H1 (cell line): ENCODE measurements at regions not wholly inside any gene's neighbourhood (a gene's known extent, or its start where the extent isn't known, plus 50 kb on each side); places are given as distances from the start of the nearest gene placed in this dataset.
A peak's percentile ranks its signal among the peaks of the same experiment; 100 is the strongest.

Experiments used
- CTCF ChIA-PET: fragments of 300-600 bp; sonication (Branson Sonifier 250); formaldehyde crosslinking; loops from one replicate; lab custom pipeline; 2021; ENCODE audit not compliant: partially characterized antibody; lab: Charles Lee
- POLR2A ChIA-PET: fragments of 300-600 bp; sonication (Branson Sonifier 250); formaldehyde crosslinking; loops from one replicate; lab custom pipeline; 2021; ENCODE audit warnings: inconsistent platforms; ENCODE audit not compliant: partially characterized antibody; lab: Charles Lee
- DNase-seq, 2 experiments: peaks; one replicate each; pipeline versions ENCODE4 v3.0.0 to v3.0.0-alpha.2; 2010 to 2022; ENCODE audit warnings: low spot score in 2 of 2, low read depth in 1 of 2, mixed read lengths in 1 of 2
- FAIRE-seq: peaks from 2 replicates; lab custom pipeline; 2011; peaks lifted over from hg19 to GRCh38; lab: Jason Lieb, UNC
- H2AFZ ChIP-seq: 2 replicates; pipeline ENCODE4 v1.8.1; 2012; ENCODE audit warnings: low read length, inconsistent platforms
- H2AK5ac ChIP-seq: 2 replicates; pipeline ENCODE4 v1.6.1; 2013; ENCODE audit warnings: low read depth, low read length
- H2BK120ac ChIP-seq: replicated peaks from 2 replicates; pipeline ENCODE3; 2013; ENCODE audit warnings: low read depth, low read length, inconsistent platforms
- H2BK12ac ChIP-seq: 2 replicates; pipeline ENCODE4 v1.6.1; 2013; ENCODE audit warnings: low read depth, low read length
- H2BK15ac ChIP-seq: 2 replicates; pipeline ENCODE4 v1.6.1; 2013; ENCODE audit warnings: low read length
- H2BK20ac ChIP-seq: 2 replicates; pipeline ENCODE4 v1.6.1; 2013; ENCODE audit warnings: low read length
- H2BK5ac ChIP-seq: 2 replicates; pipeline ENCODE4 v1.6.1; 2013; ENCODE audit warnings: low read depth, low read length
- H3K14ac ChIP-seq: 2 replicates; pipeline ENCODE4 v1.6.1; 2013; ENCODE audit warnings: inconsistent platforms; ENCODE audit not compliant: insufficient read length
- H3K18ac ChIP-seq: 2 replicates; pipeline ENCODE4 v1.6.1; 2013; ENCODE audit warnings: low read length; ENCODE audit errors: extremely low read depth
- H3K23ac ChIP-seq: 2 replicates; pipeline ENCODE4 v1.6.1; 2013; ENCODE audit warnings: inconsistent platforms; ENCODE audit not compliant: insufficient read length
- H3K23me2 ChIP-seq: 2 replicates; pipeline ENCODE4 v1.6.1; 2013; ENCODE audit warnings: low read depth, low read length
- H3K27ac ChIP-seq: 2 replicates; pipeline ENCODE4 v1.6.1; 2011; ENCODE audit warnings: low read depth, low read length, inconsistent platforms
- H3K27me3 ChIP-seq, 4 experiments: replicated peaks in 1 of 4; 1 replicate in 1 of 4; 2 replicates in 3 of 4; pipeline versions ENCODE4 v1.6.1 to v1.8.1; 2011 to 2013; ENCODE audit warnings: low read length in 3 of 4, mild to moderate bottlenecking in 3 of 4, inconsistent platforms in 2 of 4, mixed read lengths in 2 of 4, moderate library complexity in 1 of 4; ENCODE audit not compliant: control insufficient read depth in 3 of 4, insufficient read depth in 3 of 4; ENCODE audit errors: extremely low read depth in 1 of 4
- H3K36me3 ChIP-seq, 4 experiments: 2 replicates each; pipeline versions ENCODE4 v1.6.1 to v1.8.1; 2011 to 2013; ENCODE audit warnings: mild to moderate bottlenecking in 4 of 4, low read length in 3 of 4, moderate library complexity in 2 of 4, control low read depth in 1 of 4, inconsistent platforms in 1 of 4; ENCODE audit not compliant: insufficient read depth in 4 of 4, control insufficient read depth in 2 of 4
- H3K4ac ChIP-seq: replicated peaks from 2 replicates; pipeline ENCODE3; 2013; ENCODE audit warnings: low read length, low read depth, mixed read lengths, inconsistent platforms; ENCODE audit not compliant: insufficient read length
- H3K4me1 ChIP-seq, 4 experiments: replicated peaks in 1 of 4; 1 replicate in 1 of 4; 2 replicates in 3 of 4; pipeline versions ENCODE4 v1.6.1 to v1.8.1; 2011 to 2013; ENCODE audit warnings: low read length in 3 of 4, inconsistent platforms in 2 of 4, mixed read lengths in 1 of 4; ENCODE audit not compliant: insufficient read depth in 4 of 4, control insufficient read depth in 3 of 4
- H3K4me2 ChIP-seq, 2 experiments: 2 replicates each; pipeline versions ENCODE4 v1.6.1 to v1.8.1; 2011 to 2013; ENCODE audit warnings: low read depth in 2 of 2, low read length in 2 of 2, control low read depth in 1 of 2, inconsistent platforms in 1 of 2, mild to moderate bottlenecking in 1 of 2; ENCODE audit not compliant: insufficient read depth in 1 of 2
- H3K4me3 ChIP-seq, 4 experiments: fragments of 200-600, 300-600 bp in 1 of 4; sonication (generic), shearing (Covaris generic), sonication (Bioruptor Twin) in 1 of 4; 2 replicates each; pipeline versions ENCODE4 v1.5.1 to v1.8.1; 2011 to 2016; ENCODE audit warnings: low read length in 4 of 4, low read depth in 3 of 4, control low read depth in 2 of 4, inconsistent platforms in 2 of 4, mild to moderate bottlenecking in 2 of 4, mixed read lengths in 1 of 4, moderate library complexity in 1 of 4; ENCODE audit not compliant: insufficient read depth in 2 of 4; ENCODE audit errors: extremely low read depth in 1 of 4
- H3K56ac ChIP-seq: replicated peaks from 2 replicates; pipeline ENCODE3; 2013; ENCODE audit warnings: low read depth, mild to moderate bottlenecking, mixed read lengths, low read length, inconsistent platforms; ENCODE audit not compliant: insufficient read length
- H3K79me1 ChIP-seq: 2 replicates; pipeline ENCODE4 v1.6.1; 2013; ENCODE audit warnings: low read depth, low read length, control low read depth
- H3K79me2 ChIP-seq, 2 experiments: 2 replicates each; pipeline versions ENCODE4 v1.6.1 to v1.8.1; 2012 to 2013; ENCODE audit warnings: low read length in 2 of 2, mild to moderate bottlenecking in 2 of 2, inconsistent platforms in 1 of 2; ENCODE audit not compliant: insufficient read depth in 2 of 2, control insufficient read depth in 1 of 2
- H3K9ac ChIP-seq, 4 experiments: replicated peaks in 1 of 4; 1 replicate in 1 of 4; 2 replicates in 3 of 4; pipeline versions ENCODE4 v1.6.1 to v1.8.1; 2011 to 2013; ENCODE audit warnings: low read depth in 3 of 4, low read length in 3 of 4, control low read depth in 2 of 4, mild to moderate bottlenecking in 2 of 4, moderate library complexity in 2 of 4, inconsistent platforms in 1 of 4; ENCODE audit errors: extremely low read depth in 1 of 4
- H3K9me3 ChIP-seq, 2 experiments: 2 replicates each; pipeline versions ENCODE4 v1.6.1 to v1.8.1; 2012 to 2013; ENCODE audit warnings: mild to moderate bottlenecking in 2 of 2, moderate library complexity in 2 of 2, control low read depth in 1 of 2, inconsistent platforms in 1 of 2, low read depth in 1 of 2, low read length in 1 of 2, mixed read lengths in 1 of 2; ENCODE audit not compliant: insufficient read depth in 2 of 2
- H4K20me1 ChIP-seq, 2 experiments: replicated peaks in 1 of 2; 2 replicates each; pipeline versions ENCODE3 to v1.8.1; 2011 to 2013; ENCODE audit warnings: inconsistent platforms in 2 of 2, low read length in 2 of 2, mild to moderate bottlenecking in 1 of 2; ENCODE audit not compliant: insufficient read depth in 2 of 2, control insufficient read depth in 1 of 2
- H4K5ac ChIP-seq: 2 replicates; pipeline ENCODE4 v1.6.1; 2013; ENCODE audit warnings: low read length, low read depth, mixed read lengths, inconsistent platforms; ENCODE audit not compliant: insufficient read length
- H4K8ac ChIP-seq: 2 replicates; pipeline ENCODE4 v1.8.0; 2013; ENCODE audit warnings: mild to moderate bottlenecking, moderate library complexity, low read length, inconsistent platforms; ENCODE audit not compliant: insufficient read depth; ENCODE audit errors: extremely low read depth
- H4K91ac ChIP-seq: replicated peaks from 2 replicates; pipeline ENCODE3; 2013; ENCODE audit warnings: low read length, mixed read lengths, inconsistent platforms; ENCODE audit not compliant: insufficient read length
- CTCF ChIP-seq, 3 experiments: IDR thresholded peaks; 1 replicate in 2 of 3; 2 replicates in 1 of 3; pipeline versions ENCODE4 v1.5.1 to v1.6.1; 2011; ENCODE audit warnings: low read length in 3 of 3, mild to moderate bottlenecking in 3 of 3, inconsistent platforms in 2 of 3, low read depth in 1 of 3, moderate library complexity in 1 of 3; ENCODE audit not compliant: insufficient read depth in 1 of 3; ENCODE audit errors: control extremely low read depth in 1 of 3
- MAFK ChIP-seq: IDR thresholded peaks from 2 replicates; pipeline ENCODE4 v1.6.1; 2012; ENCODE audit warnings: low read depth, mild to moderate bottlenecking, improper control_type of control experiment, low read length
- RAD21 ChIP-seq, 2 experiments: IDR thresholded peaks in 1 of 2; conservative IDR thresholded peaks in 1 of 2; 2 replicates each; pipeline ENCODE4 v1.6.1; 2011; ENCODE audit warnings: low read depth in 2 of 2, low read length in 2 of 2, improper control_type of control experiment in 1 of 2, inconsistent platforms in 1 of 2, mild to moderate bottlenecking in 1 of 2, moderate library complexity in 1 of 2
- WGBS, 2 experiments: shearing (Covaris generic) in 1 of 2; methylation state at CpG; one replicate each; pipeline versions ENCODE4 v1.1.6 to v1.1.7; 2013 to 2015; ENCODE audit warnings: low lambda C conversion rate in 2 of 2, mixed read lengths in 2 of 2, inconsistent platforms in 1 of 2, low coverage in 1 of 2, missing lambda C conversion rate in 1 of 2; ENCODE audit not compliant: insufficient replicate concordance in 2 of 2, insufficient coverage in 1 of 2, insufficient read length in 1 of 2; ENCODE audit errors: extremely low coverage in 1 of 2, missing lambda C conversion rate in 1 of 2; 5-methylcytosine and 5-hydroxymethylcytosine counted together

- TF ChIP-seq MAFK = no peak
- peak; percentile 13 to 34 (median 16); a peak in 3 of 4 replicates for TF ChIP-seq CTCF (IDR thresholded peaks at IDR 0.05; ENCODE audit: control extremely low read depth in 1 of 3, insufficient read depth in 1 of 3, low read depth in 1 of 3, low read length in 3 of 3)
- TF ChIP-seq RAD21 (IDR thresholded peaks at IDR 0.05 in 1 of 2, conservative IDR thresholded peaks at IDR 0.05 in 1 of 2; ENCODE audit: low read depth in 2 of 2, low read length in 2 of 2) = peak; percentile 40 to 48
- TF ChIP-seq, all 59 proteins: peak for 2
- no peak overlapping the region for H3K4me2 ChIP-seq
- no peak overlapping the region for H3K56ac ChIP-seq
- H4K5ac ChIP-seq = no peak overlapping the region
- no peak overlapping the region for H2AFZ ChIP-seq
- no peak overlapping the region for H4K8ac ChIP-seq
- ChIA-PET CTCF (interaction anchor here (0.6 to 1.4 kb wide), 5 partner anchors 10 to 180 kb away, joined by 3 to 4 read pairs (median 3); no protein-coding TSS in a partner anchor), POLR2A (no interaction called here)
- no peaks in the 10 kb centered on the region for H3K27me3 ChIP-seq
- H4K91ac ChIP-seq = no peak overlapping the region
- no peaks in the 10 kb centered on the region for H3K79me1 ChIP-seq
- no peak overlapping the region for H2BK20ac ChIP-seq
- no peaks in the 10 kb centered on the region for H3K23me2 ChIP-seq
- H3K18ac ChIP-seq = no peak overlapping the region
- H3K27ac ChIP-seq = no peak overlapping the region
- H3K23ac ChIP-seq = no peak overlapping the region
- no peak overlapping the region for H2BK120ac ChIP-seq
- no peak overlapping the region for H2BK12ac ChIP-seq
- DNase-seq (no peak), FAIRE-seq (no peak)
- no peaks in the 10 kb centered on the region for H3K36me3 ChIP-seq
- H3K4ac ChIP-seq = no peak overlapping the region
- peaks cover 0 to 2% of the 10 kb centered on the region in 2 experiments for H4K20me1 ChIP-seq
- H3K9me3 ChIP-seq = no peaks in the 10 kb centered on the region
- H2AK5ac ChIP-seq = no peak overlapping the region
- WGBS, 2 experiments = 54% methylated on average over 2 of the region's 2 CpGs; no CpG with 5 or more reads in 1 of the 2 experiments
- no peak overlapping the region for H3K9ac ChIP-seq
- H3K14ac ChIP-seq = no peak overlapping the region
- no peaks in the 10 kb centered on the region for H3K4me1 ChIP-seq
- H2BK5ac ChIP-seq = no peak overlapping the region
- H3K79me2 ChIP-seq = no peaks in the 10 kb centered on the region
- no peak overlapping the region for H3K4me3 ChIP-seq
- no peak overlapping the region for H2BK15ac ChIP-seq
Measured at GRCh38 chr13:70353096-70353495, 244.8 kb upstream of the KLHL1 start.
